T-cell (primary cell): ENCODE measurements at regions not wholly inside any gene's neighbourhood (a gene's known extent, or its start where the extent isn't known, plus 50 kb on each side); places are given as distances from the start of the nearest gene placed in this dataset.

Source experiments
- ATAC-seq, 4 experiments: fragments of 200-7000 bp in 3 of 4; fragments of 150-1000 bp in 1 of 4; cut with Tn5 transposase; replicated peaks in 1 of 4; 1 replicate in 3 of 4; 2 replicates in 1 of 4; pipeline ENCODE4 v1.10.0; 2021; ENCODE audit warnings: moderate library complexity in 3 of 4, mild to moderate bottlenecking in 2 of 4, moderate number of reproducible peaks in 1 of 4
- CTCF ChIA-PET, 2 donors: fragments of 300-600 bp; sonication (Branson Sonifier 250); formaldehyde crosslinking; loops; one replicate each; lab custom pipeline; 2022; ENCODE audit warnings: antibody characterized with exemption in 2 of 2; lab: Charles Lee
- POLR2A ChIA-PET, 2 donors: fragments of 300-600 bp; sonication (Branson Sonifier 250); formaldehyde crosslinking; loops; one replicate each; lab custom pipeline; 2022; ENCODE audit warnings: antibody characterized with exemption in 2 of 2; lab: Charles Lee
- DNase-seq, 35 experiments: peaks; one replicate each; pipeline versions ENCODE4 v3.0.0 to v3.0.0-alpha.2; 2013 to 2023
- H3K27ac ChIP-seq: one replicate; pipeline ENCODE4 v1.5.1; 2013; ENCODE audit warnings: low read length
- H3K27me3 ChIP-seq, 2 experiments: replicated peaks in 1 of 2; 1 replicate in 1 of 2; 2 replicates in 1 of 2; pipeline versions ENCODE4 v1.6.1 to v1.7.0; 2013; ENCODE audit warnings: low read length in 1 of 2, mixed read lengths in 1 of 2; ENCODE audit not compliant: control insufficient read depth in 2 of 2, insufficient read depth in 2 of 2; ENCODE audit errors: extremely low read depth in 1 of 2
- H3K36me3 ChIP-seq, 2 donors: 1 replicate in 1 of 2; 2 replicates in 1 of 2; pipeline versions ENCODE4 v1.6.1 to v1.7.0; 2013; ENCODE audit warnings: low read length in 1 of 2; ENCODE audit not compliant: control insufficient read depth in 2 of 2, insufficient read depth in 1 of 2; ENCODE audit errors: extremely low read depth in 1 of 2
- H3K4me1 ChIP-seq, 2 experiments: 1 replicate in 1 of 2; 2 replicates in 1 of 2; pipeline versions ENCODE4 v1.6.1 to v1.7.0; 2013; ENCODE audit warnings: low read length in 2 of 2, mixed read lengths in 1 of 2; ENCODE audit not compliant: insufficient read depth in 2 of 2, control insufficient read depth in 1 of 2; ENCODE audit errors: extremely low read depth in 1 of 2
- H3K4me3 ChIP-seq, 2 donors: 1 replicate in 1 of 2; 2 replicates in 1 of 2; pipeline versions ENCODE4 v1.5.1 to v1.7.0; 2013; ENCODE audit warnings: mild to moderate bottlenecking in 2 of 2, low read length in 1 of 2, moderate library complexity in 1 of 2; ENCODE audit not compliant: control insufficient read depth in 1 of 2; ENCODE audit errors: extremely low read depth in 1 of 2
- H3K9me3 ChIP-seq: 2 replicates; pipeline ENCODE4 v1.7.0; 2013
- H3K27ac Mint-ChIP-seq, 2 donors: one replicate each; pipeline ENCODE4 v1.8.0; 2020 to 2021; ENCODE audit warnings: mild to moderate bottlenecking in 2 of 2, mixed read lengths in 2 of 2
- H3K27me3 Mint-ChIP-seq, 2 donors: one replicate each; pipeline ENCODE4 v1.8.0; 2021 to 2022; ENCODE audit warnings: mixed read lengths in 2 of 2
- H3K36me3 Mint-ChIP-seq: one replicate; pipeline ENCODE4 v1.8.0; 2021; ENCODE audit warnings: mixed read lengths
- H3K4me1 Mint-ChIP-seq, 3 donors: one replicate each; pipeline ENCODE4 v1.8.0; 2020 to 2022; ENCODE audit warnings: mixed read lengths in 3 of 3, mild to moderate bottlenecking in 1 of 3
- H3K4me3 Mint-ChIP-seq, 3 donors: one replicate each; pipeline ENCODE4 v1.8.0; 2020 to 2022; ENCODE audit warnings: mild to moderate bottlenecking in 3 of 3, mixed read lengths in 3 of 3, moderate library complexity in 3 of 3
- H3K9me3 Mint-ChIP-seq, 3 donors: one replicate each; pipeline ENCODE4 v1.8.0; 2020 to 2022; ENCODE audit warnings: mixed read lengths in 3 of 3
- WGBS: methylation state at CpG from one replicate; pipeline ENCODE4 v1.1.5; 2013; ENCODE audit warnings: missing lambda C conversion rate; ENCODE audit not compliant: insufficient coverage; 5-methylcytosine and 5-hydroxymethylcytosine counted together

- ATAC-seq, result no peak
- Mint-ChIP-seq H3K27ac (no peak overlapping the region), H3K4me3 (no peak overlapping the region), H3K27me3 (peaks cover 22 to 32% of the 10 kb centered on the region in 2 donors), H3K36me3 (no peaks in the 10 kb centered on the region), H3K9me3 (no peaks in the 10 kb centered on the region), H3K4me1 (no peaks in the 10 kb centered on the region)
- ChIA-PET POLR2A (no interaction called here), CTCF (no interaction called here)
- no peak for DNase-seq
- Histone ChIP-seq H3K4me1 (no peaks in the 10 kb centered on the region), H3K27me3 (no peaks in the 10 kb centered on the region), H3K27ac (no peak overlapping the region), H3K9me3 (no peaks in the 10 kb centered on the region), H3K4me3 (no peak overlapping the region), H3K36me3 (no peaks in the 10 kb centered on the region)
- WGBS, result 60% methylated on average over 1 of the region's 3 CpGs
These were observed 270.3 kb upstream of the RORA start for GRCh38 chr15:61499376-61499775.

- Histone ChIP-seq H3K27ac (no peak overlapping the region), H3K27me3 (peaks cover 0 to 1% of the 10 kb centered on the region in 2 experiments), H3K36me3 (no peaks in the 10 kb centered on the region), H3K4me3 (no peak overlapping the region), H3K4me1 (no peaks in the 10 kb centered on the region), H3K9me3 (no peaks in the 10 kb centered on the region)
- H3K27ac Mint-ChIP-seq, result no peak overlapping the region
- H3K27me3 Mint-ChIP-seq, result peaks cover 16 to 18% of the 10 kb centered on the region in 2 donors
- ATAC-seq, result no peak
- no peak overlapping the region for H3K4me3 Mint-ChIP-seq
- no peaks in the 10 kb centered on the region for H3K36me3 Mint-ChIP-seq
- no peaks in the 10 kb centered on the region for H3K9me3 Mint-ChIP-seq
- ChIA-PET POLR2A (interaction anchor here in 1 of 2 donors (0.6 kb wide), 1 partner anchor 54 kb away, joined by 3 read pairs; no protein-coding TSS in a partner anchor), CTCF (no interaction called here)
- no peak for DNase-seq
- H3K4me1 Mint-ChIP-seq, result no peaks in the 10 kb centered on the region
- no CpG with 5 or more reads among the region's 1 CpG for WGBS
These were observed 260.5 kb upstream of the RORA start for GRCh38 chr15:61489571-61489970.

GRCh38 chr15:61483599-61483998 lies 254.5 kb upstream of the RORA start:
- peaks cover 20 to 30% of the 10 kb centered on the region in 2 donors for H3K27me3 Mint-ChIP-seq
- Histone ChIP-seq H3K4me3 (no peak overlapping the region), H3K36me3 (no peaks in the 10 kb centered on the region), H3K27me3 (peaks cover 0 to 3% of the 10 kb centered on the region in 2 experiments), H3K27ac (no peak overlapping the region), H3K4me1 (no peaks in the 10 kb centered on the region), H3K9me3 (no peaks in the 10 kb centered on the region)
- no peak overlapping the region for H3K4me3 Mint-ChIP-seq
- no peak overlapping the region for H3K27ac Mint-ChIP-seq
- ChIA-PET CTCF (no interaction called here), POLR2A (no interaction called here)
- H3K4me1 Mint-ChIP-seq, result no peaks in the 10 kb centered on the region
- H3K9me3 Mint-ChIP-seq, result no peaks in the 10 kb centered on the region
- ATAC-seq (no peak), DNase-seq (no peak)
- 90% methylated on average over 4 of the region's 6 CpGs for WGBS
- no peaks in the 10 kb centered on the region for H3K36me3 Mint-ChIP-seq

GRCh38 chr15:61481886-61482285 lies 252.8 kb upstream of the RORA start:
- no peak for DNase-seq
- CTCF ChIA-PET, result interaction anchor here in 1 of 2 donors (0.6 kb wide), 1 partner anchor 1144 kb away, joined by 4 read pairs; no protein-coding TSS in a partner anchor
- no peaks in the 10 kb centered on the region for H3K9me3 Mint-ChIP-seq

DNA sequence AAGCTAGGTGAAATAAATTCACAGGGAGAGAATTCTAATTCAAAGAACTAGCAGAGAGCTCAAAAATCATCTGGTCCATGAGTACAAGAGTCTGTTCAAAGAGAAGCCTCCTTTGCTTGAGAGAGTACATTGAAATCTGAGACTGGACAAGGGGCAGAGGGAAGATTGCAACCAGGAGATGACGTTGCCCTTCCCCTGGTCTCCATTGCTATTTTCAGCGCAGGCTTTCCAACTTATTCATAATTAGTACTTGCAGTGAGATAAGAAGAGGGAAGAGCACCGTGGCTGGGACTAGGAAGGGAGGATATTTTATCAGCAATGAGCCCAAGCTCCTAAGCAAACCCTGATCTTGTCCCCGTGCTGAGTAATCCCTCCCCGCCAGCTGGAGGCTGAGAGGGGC lies 251.8 kb upstream of the RORA start:
- H3K9me3 ChIP-seq, result no peaks in the 10 kb centered on the region
- ChIA-PET POLR2A (no interaction called here), CTCF (interaction anchor here in 1 of 2 donors (0.7 kb wide), 1 partner anchor 954 kb away, joined by 3 read pairs; no protein-coding TSS in a partner anchor)
- no peaks in the 10 kb centered on the region for H3K4me1 ChIP-seq
- H3K4me1 Mint-ChIP-seq, result no peaks in the 10 kb centered on the region
- ATAC-seq, result no peak
- no peak overlapping the region for H3K4me3 ChIP-seq
- H3K27me3 ChIP-seq, result peaks cover 0 to 3% of the 10 kb centered on the region in 2 experiments
- H3K27ac Mint-ChIP-seq, result no peak overlapping the region
- no peaks in the 10 kb centered on the region for H3K36me3 Mint-ChIP-seq
- H3K27me3 Mint-ChIP-seq, result peaks cover 15 to 26% of the 10 kb centered on the region in 2 donors
- no peak for DNase-seq
- no peaks in the 10 kb centered on the region for H3K36me3 ChIP-seq
- H3K9me3 Mint-ChIP-seq, result no peaks in the 10 kb centered on the region
- WGBS, result no CpG with 5 or more reads among the region's 5 CpGs
- no peak overlapping the region for H3K27ac ChIP-seq
- H3K4me3 Mint-ChIP-seq, result no peak overlapping the region

More at GRCh38 chr15:61481886-61482285, 252.8 kb upstream of the RORA start:
- no peak overlapping the region for H3K27ac ChIP-seq
- H3K9me3 ChIP-seq, result no peaks in the 10 kb centered on the region
- H3K36me3 ChIP-seq, result no peaks in the 10 kb centered on the region
- POLR2A ChIA-PET, result no interaction called here
- no peaks in the 10 kb centered on the region for H3K4me1 ChIP-seq
- peaks cover 0 to 3% of the 10 kb centered on the region in 2 experiments for H3K27me3 ChIP-seq
- WGBS, result no CpG with 5 or more reads among the region's 1 CpG
- H3K4me1 Mint-ChIP-seq, result no peaks in the 10 kb centered on the region
- H3K36me3 Mint-ChIP-seq, result no peaks in the 10 kb centered on the region
- peaks cover 19 to 30% of the 10 kb centered on the region in 2 donors for H3K27me3 Mint-ChIP-seq
- H3K4me3 Mint-ChIP-seq, result no peak overlapping the region
- H3K27ac Mint-ChIP-seq, result no peak overlapping the region
- no peak for ATAC-seq
- H3K4me3 ChIP-seq, result no peak overlapping the region

DNA sequence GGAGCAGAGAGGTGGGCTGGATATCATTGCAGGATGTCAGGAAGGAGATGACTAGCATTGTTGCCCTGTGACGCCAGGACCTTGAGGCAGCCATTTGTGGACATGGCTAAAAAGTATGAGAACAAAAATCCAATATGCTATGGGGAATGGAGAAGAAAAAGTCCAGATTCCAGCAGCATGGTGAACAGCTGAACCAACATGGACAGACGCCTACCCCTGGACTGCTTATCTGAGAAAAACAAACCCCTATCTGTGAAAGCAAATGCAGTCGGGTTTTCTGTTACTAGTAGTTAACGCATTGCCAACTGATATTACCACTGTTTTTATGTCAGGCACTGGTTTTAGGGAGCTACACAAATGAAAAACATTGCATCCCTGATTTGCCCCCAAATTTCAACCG lies 251.2 kb upstream of the RORA start:
- no peaks in the 10 kb centered on the region for H3K36me3 ChIP-seq

More for the DNA sequence above, 251.2 kb upstream of the RORA start:
- Mint-ChIP-seq H3K27ac (no peak overlapping the region), H3K9me3 (no peaks in the 10 kb centered on the region), H3K36me3 (no peaks in the 10 kb centered on the region), H3K4me1 (no peaks in the 10 kb centered on the region), H3K27me3 (peaks cover 15 to 24% of the 10 kb centered on the region in 2 donors), H3K4me3 (no peak overlapping the region)
- DNase-seq (no peak), ATAC-seq (no peak)
- Histone ChIP-seq H3K4me3 (no peak overlapping the region), H3K27ac (no peak overlapping the region), H3K9me3 (no peaks in the 10 kb centered on the region), H3K27me3 (peaks cover 0 to 3% of the 10 kb centered on the region in 2 experiments), H3K4me1 (no peaks in the 10 kb centered on the region)
- ChIA-PET CTCF (interaction anchor here in 1 of 2 donors (0.7 kb wide), 1 partner anchor 953 kb away, joined by 3 read pairs; no protein-coding TSS in a partner anchor), POLR2A (no interaction called here)
- 74% methylated on average over 2 of the region's 5 CpGs for WGBS
